Endothelial cell of umbilical vein (primary cell): ENCODE measurements at regions not wholly inside any gene's neighbourhood (a gene's known extent, or its start where the extent isn't known, plus 50 kb on each side); places are given as distances from the start of the nearest gene placed in this dataset.

Experiments used
- BruUV-seq: library from RNA; stranded (reverse); fragments of 400-500 nt; replicated peaks from 2 replicates; lab custom pipeline; 2021; lab: Mats Ljungman, UMichigan
- CTCF ChIA-PET: fragments of 300-600, 350-600 bp; sonication (Branson Sonifier 250); formaldehyde crosslinking; loops from one replicate; lab custom pipeline; 2021; ENCODE audit warnings: antibody characterized with exemption, inconsistent platforms; lab: Charles Lee
- POLR2A ChIA-PET: fragments of 300-600, 350-600 bp; sonication (Branson Sonifier 250); formaldehyde crosslinking; loops from one replicate; lab custom pipeline; 2021; ENCODE audit warnings: antibody characterized with exemption, inconsistent platforms; lab: Charles Lee
- DNase-seq: peaks from one replicate; pipeline ENCODE4 v3.0.0-alpha.2; 2011; ENCODE audit warnings: low read depth, low spot score
- FAIRE-seq: peaks from 2 replicates; lab custom pipeline; 2011; peaks lifted over from hg19 to GRCh38; lab: Jason Lieb, UNC
- H2AFZ ChIP-seq: 2 replicates; pipeline ENCODE4 v1.6.0; 2012; ENCODE audit warnings: low read depth, low read length, control low read depth, inconsistent platforms
- H3K27ac ChIP-seq: 2 replicates; pipeline ENCODE4 v1.5.1; 2011; ENCODE audit warnings: low read depth, mild to moderate bottlenecking, control low read depth, low read length, moderate library complexity; ENCODE audit not compliant: insufficient read depth
- H3K27me3 ChIP-seq, 2 experiments: 2 replicates each; pipeline versions ENCODE4 v1.6.0 to v1.6.1; 2011; ENCODE audit warnings: low read length in 2 of 2, mixed read lengths in 1 of 2; ENCODE audit not compliant: control insufficient read depth in 2 of 2, insufficient read depth in 2 of 2
- H3K36me3 ChIP-seq, 2 experiments: 2 replicates in 1 of 2; 3 replicates in 1 of 2; pipeline ENCODE4 v1.5.1; 2011; ENCODE audit warnings: low read length in 2 of 2, mild to moderate bottlenecking in 1 of 2, moderate library complexity in 1 of 2; ENCODE audit not compliant: control insufficient read depth in 2 of 2, insufficient read depth in 2 of 2; ENCODE audit errors: extremely low read depth in 1 of 2
- H3K4me1 ChIP-seq: 3 replicates; pipeline ENCODE4 v1.5.1; 2011; ENCODE audit warnings: mild to moderate bottlenecking, low read length; ENCODE audit not compliant: control insufficient read depth, insufficient read depth; ENCODE audit errors: extremely low read depth
- H3K4me2 ChIP-seq: 2 replicates; pipeline ENCODE4 v1.6.1; 2011; ENCODE audit warnings: low read length, control low read depth, mixed read lengths; ENCODE audit not compliant: insufficient read depth
- H3K4me3 ChIP-seq, 3 experiments: fragments of 200-600 bp in 1 of 3; sonication (generic), shearing (Covaris generic) in 1 of 3; replicated peaks in 1 of 3; 2 replicates each; pipeline ENCODE4 v1.5.1; 2011 to 2016; ENCODE audit warnings: control low read depth in 3 of 3, low read length in 3 of 3, mild to moderate bottlenecking in 2 of 3, inconsistent platforms in 1 of 3, low read depth in 1 of 3, moderate library complexity in 1 of 3; ENCODE audit not compliant: insufficient read depth in 1 of 3
- H3K79me2 ChIP-seq: 2 replicates; pipeline ENCODE4 v1.6.0; 2012; ENCODE audit warnings: low read length, inconsistent platforms; ENCODE audit not compliant: control insufficient read depth, insufficient read depth
- H3K9ac ChIP-seq: replicated peaks from 2 replicates; pipeline ENCODE3; 2011; ENCODE audit warnings: low read length, control low read depth; ENCODE audit not compliant: insufficient read depth; ENCODE audit errors: extremely low read depth
- H3K9me1 ChIP-seq: replicated peaks from 3 replicates; pipeline ENCODE4 v1.6.0; 2011; ENCODE audit warnings: mild to moderate bottlenecking, low read length; ENCODE audit not compliant: control insufficient read depth, insufficient read depth; ENCODE audit errors: extremely low read depth
- H3K9me3 ChIP-seq: replicated peaks from 2 replicates; pipeline ENCODE4 v1.5.1; 2012; ENCODE audit warnings: low read length, inconsistent platforms; ENCODE audit not compliant: control insufficient read depth, insufficient read depth
- H4K20me1 ChIP-seq: replicated peaks from 2 replicates; pipeline ENCODE3; 2011; ENCODE audit warnings: mild to moderate bottlenecking, low read length; ENCODE audit not compliant: control insufficient read depth, insufficient read depth; ENCODE audit errors: extremely low read depth
- CTCF ChIP-seq, 2 donors: IDR thresholded peaks; 1 replicate in 1 of 2; 2 replicates in 1 of 2; pipeline ENCODE4 v1.5.1; 2011; ENCODE audit warnings: low read length in 2 of 2, mild to moderate bottlenecking in 2 of 2, moderate library complexity in 2 of 2, control low read depth in 1 of 2, inconsistent platforms in 1 of 2, low read depth in 1 of 2; ENCODE audit not compliant: insufficient read depth in 1 of 2; ENCODE audit errors: extremely low read depth in 1 of 2
- EZH2 ChIP-seq: IDR thresholded peaks from 2 replicates; pipeline ENCODE4 v1.6.1; 2012; ENCODE audit warnings: borderline replicate concordance, low read depth, mild to moderate bottlenecking, moderate library complexity, low read length, inconsistent platforms; ENCODE audit not compliant: severe bottlenecking
- FOS ChIP-seq: IDR thresholded peaks from 2 replicates; pipeline ENCODE4 v1.6.1; 2011; ENCODE audit warnings: mild to moderate bottlenecking, low read length, moderate library complexity, borderline replicate concordance; ENCODE audit not compliant: insufficient read depth
- GATA2 ChIP-seq: IDR thresholded peaks from 2 replicates; pipeline ENCODE4 v1.7.0; 2011; ENCODE audit warnings: low read depth, mild to moderate bottlenecking, moderate library complexity, mixed read lengths, low read length; ENCODE audit not compliant: insufficient read length, insufficient read depth
- JUN ChIP-seq: IDR thresholded peaks from 2 replicates; pipeline ENCODE4 v1.6.1; 2011; ENCODE audit warnings: borderline replicate concordance, low read depth; ENCODE audit not compliant: insufficient read length, insufficient read depth
- MAX ChIP-seq: IDR thresholded peaks from 2 replicates; pipeline ENCODE4 v1.6.1; 2011; ENCODE audit not compliant: insufficient read depth, insufficient read length
- MYC ChIP-seq: IDR thresholded peaks from one replicate; pipeline ENCODE4 v1.6.1; 2011; ENCODE audit warnings: mild to moderate bottlenecking, low read depth, low read length
- POLR2A ChIP-seq: IDR thresholded peaks from 2 replicates; pipeline ENCODE4 v1.6.1; 2012; ENCODE audit warnings: low read depth, mild to moderate bottlenecking, control low read depth, low read length
- POLR2AphosphoS5 ChIP-seq: IDR thresholded peaks from 2 replicates; pipeline ENCODE4 v1.6.1; 2012; ENCODE audit warnings: low read depth, mild to moderate bottlenecking, control low read depth, low read length, moderate library complexity; ENCODE audit not compliant: insufficient read depth
- dilution Hi-C: fragments of 300-500 bp; cut with MboI; formaldehyde crosslinking; loops from one replicate; pipeline ENCODE4 v1.15.0; 2019; ENCODE audit warnings: low sequenced_read_pairs; ENCODE audit not compliant: extremely low pct_ligation_motif_present
- intact Hi-C: fragments of 100-400 bp; cut with micrococcal nuclease; formaldehyde crosslinking; loops from one replicate; pipeline ENCODE4 v1.10.0; 2022

DNA sequence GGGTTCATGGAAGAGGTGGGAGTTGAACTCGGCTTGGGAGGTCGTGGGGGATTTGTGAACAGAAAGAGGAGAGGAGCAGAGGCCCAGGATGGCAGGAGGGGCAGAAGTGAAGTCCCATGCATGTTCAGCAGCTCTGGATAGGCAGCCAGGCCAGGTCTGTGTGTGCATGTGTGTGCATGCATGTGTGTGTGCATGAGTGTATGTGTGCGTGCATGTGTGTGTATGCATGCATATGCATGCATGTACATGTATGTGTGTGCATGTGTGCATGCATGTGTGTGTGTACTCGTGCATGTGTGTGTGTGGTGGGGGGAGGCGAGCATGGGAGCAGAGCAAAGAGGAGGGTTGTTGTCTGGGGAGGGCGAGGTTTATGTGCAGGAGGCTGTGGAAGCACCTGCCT is 178.4 kb downstream of the RPLP1 start:
- Histone ChIP-seq H3K27me3 (peaks cover 0 to 2% of the 10 kb centered on the region in 2 experiments), H3K9me3 (no peaks in the 10 kb centered on the region), H3K27ac (no peak overlapping the region), H3K4me1 (no peaks in the 10 kb centered on the region), H2AFZ (no peak overlapping the region), H3K4me3 (no peak overlapping the region), H3K4me2 (no peak overlapping the region), H3K9me1 (no peaks in the 10 kb centered on the region), H3K36me3 (no peaks in the 10 kb centered on the region), H3K9ac (no peak overlapping the region), H4K20me1 (no peaks in the 10 kb centered on the region), H3K79me2 (no peaks in the 10 kb centered on the region)
- intact Hi-C loops, result no loop called here
- BruUV-seq, result no TSS peak
- no peak for FAIRE-seq
- no peak for DNase-seq
- ChIA-PET CTCF (no interaction called here), POLR2A (no interaction called here)
- TF ChIP-seq CTCF (IDR thresholded peaks at IDR 0.05; ENCODE audit: extremely low read depth in 1 of 2, insufficient read depth in 1 of 2, low read depth in 1 of 2, low read length in 2 of 2) (no peak), JUN (no peak), MAX (no peak), POLR2A (no peak)
- dilution Hi-C loops, result no loop called here

- Histone ChIP-seq H4K20me1 (no peaks in the 10 kb centered on the region), H3K27me3 (peaks cover 0 to 2% of the 10 kb centered on the region in 2 experiments), H3K9me1 (no peaks in the 10 kb centered on the region), H3K79me2 (no peaks in the 10 kb centered on the region), H3K4me3 (no peak overlapping the region), H3K36me3 (no peaks in the 10 kb centered on the region), H3K27ac (no peak overlapping the region), H3K9ac (no peak overlapping the region), H2AFZ (no peak overlapping the region), H3K9me3 (no peaks in the 10 kb centered on the region), H3K4me1 (no peaks in the 10 kb centered on the region), H3K4me2 (no peak overlapping the region)
- POLR2A ChIA-PET, result no interaction called here
- intact Hi-C loops (no loop called here), dilution Hi-C loops (no loop called here)
- no TSS peak for BruUV-seq
- CTCF ChIA-PET, result no interaction called here
- DNase-seq, result no peak
- TF ChIP-seq MYC (no peak), CTCF (IDR thresholded peaks at IDR 0.05; ENCODE audit: extremely low read depth in 1 of 2, insufficient read depth in 1 of 2, low read depth in 1 of 2, low read length in 2 of 2) (no peak), EZH2 (no peak), MAX (no peak), FOS (no peak), GATA2 (no peak), JUN (no peak), POLR2A (no peak), POLR2AphosphoS5 (no peak)
- FAIRE-seq, result no peak
Measured at GRCh38 chr15:69631978-69632377, 179.4 kb downstream of the RPLP1 start.
